ENCODE measurements at regions not wholly inside any gene's neighbourhood (a gene's known extent, or its start where the extent isn't known, plus 50 kb on each side); places are given as distances from the start of the nearest gene placed in this dataset.

DNA sequence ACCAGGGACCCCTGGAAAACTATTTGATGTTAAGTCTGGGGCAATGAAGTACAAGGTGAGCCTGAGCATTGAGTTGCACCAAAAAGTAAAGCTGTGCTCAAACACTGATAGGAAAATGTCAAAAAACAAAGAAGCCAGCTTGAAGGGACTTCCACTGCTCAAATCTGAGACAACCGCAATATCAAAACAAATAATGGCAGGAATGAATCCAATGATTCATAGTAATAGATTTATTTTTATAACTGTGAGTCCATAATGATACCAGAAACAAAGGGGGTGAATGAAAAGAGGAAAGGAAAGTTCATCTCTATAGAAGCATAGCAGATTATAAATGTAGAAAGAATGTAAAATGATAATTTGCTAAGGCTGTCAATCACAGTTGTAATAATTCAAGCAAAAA lies 237.3 kb upstream of the ZBTB20 start:
- Mint-ChIP-seq H3K4me1 (ENCODE audit: low read depth) (no peaks in the 10 kb centered on the region), H3K27ac (no peak overlapping the region), H3K4me3 (no peak overlapping the region), H3K36me3 (ENCODE audit: low read depth) (no peaks in the 10 kb centered on the region), H3K27me3 (ENCODE audit: low read depth) (no peaks in the 10 kb centered on the region), H3K9me3 (no peaks in the 10 kb centered on the region)
- CTCF ChIA-PET, result no interaction called here
- intact Hi-C loops (cut with micrococcal nuclease), result no loop called here
- no peak for DNase-seq

DNA sequence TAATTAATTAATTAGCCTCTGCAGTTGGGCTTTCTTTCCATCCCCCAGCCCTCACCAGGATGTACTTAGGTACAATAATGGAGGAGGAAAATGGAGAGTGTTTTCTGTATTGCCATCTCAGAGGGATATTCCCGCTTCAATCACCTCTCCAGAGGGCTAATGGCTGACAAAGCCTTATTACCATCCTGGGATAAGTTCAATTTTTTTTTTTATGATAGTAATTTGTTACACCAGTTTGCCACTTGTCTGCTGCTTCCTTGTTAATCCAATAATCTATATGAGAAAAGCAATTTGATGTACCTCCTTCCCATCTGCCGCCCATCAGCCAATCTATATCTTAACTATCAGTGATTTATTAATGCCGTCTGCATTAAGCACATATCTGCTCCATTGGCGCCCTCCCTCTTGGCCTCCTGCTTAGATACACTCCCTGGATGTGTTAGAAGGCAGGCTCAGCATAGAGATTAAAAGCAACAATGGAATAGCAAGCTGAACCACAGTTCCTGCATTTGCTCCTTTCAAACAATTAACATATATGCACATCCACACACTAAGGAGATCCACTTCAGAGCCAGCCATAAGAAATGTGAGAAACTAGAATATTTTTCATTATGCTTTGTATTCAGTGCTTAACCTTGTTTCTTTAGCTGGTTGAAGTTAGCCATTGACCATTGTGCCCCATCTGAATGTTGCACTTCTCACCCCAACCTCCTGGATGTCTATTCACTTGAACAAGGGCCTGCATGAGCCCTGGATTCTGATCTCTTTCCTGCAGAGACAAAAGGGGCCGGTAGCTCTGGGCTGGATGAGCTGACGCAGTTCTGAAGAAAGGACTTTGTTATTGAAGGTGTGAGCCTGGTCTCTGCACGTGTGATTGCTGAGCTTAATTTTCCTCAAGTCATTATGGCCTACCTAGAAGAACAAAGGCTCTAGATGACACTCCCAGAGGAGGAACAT lies 237.3 kb upstream of the GAP43 start:
- Mint-ChIP-seq H3K36me3 (ENCODE audit: low read depth) (no peaks in the 10 kb centered on the region), H3K27me3 (ENCODE audit: low read depth) (no peaks in the 10 kb centered on the region), H3K9me3 (no peaks in the 10 kb centered on the region), H3K4me1 (ENCODE audit: low read depth) (no peaks in the 10 kb centered on the region), H3K4me3 (no peak overlapping the region), H3K27ac (no peak overlapping the region)
- intact Hi-C loops (cut with micrococcal nuclease), result no loop called here
- CTCF ChIA-PET, result interaction anchor here (0.9 kb wide), 1 partner anchor 169 kb away, joined by 3 read pairs; no protein-coding TSS in a partner anchor
- no peak for DNase-seq

- CTCF ChIA-PET, result no interaction called here
These were observed 235.1 kb upstream of the GAP43 start for GRCh38 chr3:115388166-115388565.

DNA sequence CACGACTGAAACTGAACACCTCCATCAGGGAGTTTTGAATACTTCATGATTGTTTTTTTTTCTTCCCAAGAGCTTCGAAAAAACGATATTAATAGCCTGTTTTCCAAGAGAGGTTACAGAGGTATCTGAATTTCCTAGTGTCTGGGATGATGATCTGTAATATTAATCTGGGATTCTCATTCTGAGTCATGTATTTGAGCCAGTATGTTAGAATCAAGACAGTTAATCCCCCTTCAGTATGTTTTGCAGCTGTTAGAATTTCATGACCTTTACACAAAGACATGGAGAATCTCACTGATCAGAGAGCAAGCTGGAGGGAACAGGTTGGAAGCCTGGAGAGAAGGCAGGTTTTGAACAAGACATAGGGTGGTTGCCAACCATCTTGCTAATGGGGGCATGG lies 234.5 kb upstream of the GAP43 start:
- intact Hi-C loops (cut with micrococcal nuclease), result no loop called here
- Mint-ChIP-seq H3K4me1 (ENCODE audit: low read depth) (peaks cover 9% of the 10 kb centered on the region), H3K9me3 (no peaks in the 10 kb centered on the region), H3K4me3 (no peak overlapping the region), H3K27me3 (ENCODE audit: low read depth) (no peaks in the 10 kb centered on the region), H3K27ac (no peak overlapping the region), H3K36me3 (ENCODE audit: low read depth) (no peaks in the 10 kb centered on the region)
- DNase-seq, result no peak
- CTCF ChIA-PET, result interaction anchor here (0.5 kb wide), 1 partner anchor 17 kb away, joined by 3 read pairs; no protein-coding TSS in a partner anchor

More at GRCh38 chr3:115388166-115388565, 235.1 kb upstream of the GAP43 start:
- Mint-ChIP-seq H3K27me3 (ENCODE audit: low read depth) (no peaks in the 10 kb centered on the region), H3K27ac (no peak overlapping the region), H3K9me3 (no peaks in the 10 kb centered on the region), H3K4me3 (no peak overlapping the region), H3K36me3 (ENCODE audit: low read depth) (no peaks in the 10 kb centered on the region), H3K4me1 (ENCODE audit: low read depth) (peaks cover 9% of the 10 kb centered on the region)
- intact Hi-C loops (cut with micrococcal nuclease), result no loop called here
- no peak for DNase-seq

DNA sequence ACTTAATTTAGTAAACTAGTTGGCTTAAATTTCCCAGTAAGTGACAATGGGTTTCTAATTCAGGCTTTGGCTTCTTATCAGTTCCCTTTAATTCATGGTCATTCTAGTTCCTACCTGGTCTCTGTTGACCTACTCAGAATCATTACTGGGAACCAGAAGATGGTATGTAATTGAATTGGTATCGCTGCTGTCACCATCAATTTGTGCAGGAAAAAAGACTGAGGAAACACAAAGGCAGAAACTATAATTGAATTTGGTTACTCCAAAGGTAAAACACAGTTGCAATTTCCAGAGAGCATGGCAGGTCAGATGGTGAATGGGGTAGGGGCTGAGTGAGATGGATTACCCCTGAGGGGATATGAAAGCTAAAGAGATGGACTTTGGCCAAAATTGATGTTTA lies 226.5 kb upstream of the GAP43 start:
- H3K4me1 Mint-ChIP-seq (ENCODE audit: low read depth), result peaks cover 5% of the 10 kb centered on the region
- intact Hi-C loops (cut with micrococcal nuclease), result no loop called here
- H3K27me3 Mint-ChIP-seq (ENCODE audit: low read depth), result no peaks in the 10 kb centered on the region
- no peak for DNase-seq
- no peaks in the 10 kb centered on the region for H3K9me3 Mint-ChIP-seq
- no peak overlapping the region for H3K27ac Mint-ChIP-seq
- H3K4me3 Mint-ChIP-seq, result no peak overlapping the region
- H3K36me3 Mint-ChIP-seq (ENCODE audit: low read depth), result no peaks in the 10 kb centered on the region
- CTCF ChIA-PET, result no interaction called here

DNA sequence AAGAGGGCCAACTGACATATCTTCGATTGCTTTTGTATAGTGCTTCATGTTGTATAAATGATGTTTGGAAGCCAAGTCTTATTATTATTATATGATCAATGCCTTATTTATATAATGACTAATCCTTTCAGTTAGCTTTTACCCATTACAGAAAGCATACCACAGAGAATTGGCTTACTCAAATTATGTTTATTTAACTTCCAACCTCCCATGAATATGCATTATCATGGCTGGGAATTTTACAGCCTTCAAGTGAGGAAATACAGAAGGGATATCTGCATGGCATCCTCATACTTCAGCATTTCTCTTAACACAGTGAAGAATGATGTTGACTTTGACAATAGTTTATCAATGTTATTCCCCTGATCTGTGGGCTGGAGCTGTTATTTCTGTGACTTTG lies 225.9 kb upstream of the GAP43 start:
- intact Hi-C loops (cut with micrococcal nuclease), result no loop called here
- CTCF ChIA-PET, result interaction anchor here (0.6 kb wide), 1 partner anchor 185 kb away, joined by 4 read pairs; no protein-coding TSS in a partner anchor
- Mint-ChIP-seq H3K27me3 (ENCODE audit: low read depth) (no peaks in the 10 kb centered on the region), H3K4me1 (ENCODE audit: low read depth) (no peaks in the 10 kb centered on the region), H3K4me3 (no peak overlapping the region), H3K27ac (no peak overlapping the region), H3K36me3 (ENCODE audit: low read depth) (no peaks in the 10 kb centered on the region), H3K9me3 (no peaks in the 10 kb centered on the region)
- no peak for DNase-seq

GRCh38 chr3:115398506-115398905 lies 224.8 kb upstream of the GAP43 start:
- no peaks in the 10 kb centered on the region for H3K36me3 Mint-ChIP-seq (ENCODE audit: low read depth)
- CTCF ChIA-PET, result no interaction called here
- H3K27ac Mint-ChIP-seq, result no peak overlapping the region
- no peak overlapping the region for H3K4me3 Mint-ChIP-seq
- H3K4me1 Mint-ChIP-seq (ENCODE audit: low read depth), result no peaks in the 10 kb centered on the region
- H3K27me3 Mint-ChIP-seq (ENCODE audit: low read depth), result no peaks in the 10 kb centered on the region
- intact Hi-C loops (cut with micrococcal nuclease), result no loop called here
- no peak for DNase-seq
- no peaks in the 10 kb centered on the region for H3K9me3 Mint-ChIP-seq

- intact Hi-C loops (cut with micrococcal nuclease), result no loop called here
- no peak overlapping the region for H3K4me3 Mint-ChIP-seq
- H3K27me3 Mint-ChIP-seq (ENCODE audit: low read depth), result no peaks in the 10 kb centered on the region
- no peaks in the 10 kb centered on the region for H3K36me3 Mint-ChIP-seq (ENCODE audit: low read depth)
- H3K9me3 Mint-ChIP-seq, result no peaks in the 10 kb centered on the region
- DNase-seq, result no peak
- H3K4me1 Mint-ChIP-seq (ENCODE audit: low read depth), result no peaks in the 10 kb centered on the region
- no peak overlapping the region for H3K27ac Mint-ChIP-seq
- CTCF ChIA-PET, result no interaction called here
These were observed 223.6 kb upstream of the GAP43 start for GRCh38 chr3:115399750-115400149.

DNA sequence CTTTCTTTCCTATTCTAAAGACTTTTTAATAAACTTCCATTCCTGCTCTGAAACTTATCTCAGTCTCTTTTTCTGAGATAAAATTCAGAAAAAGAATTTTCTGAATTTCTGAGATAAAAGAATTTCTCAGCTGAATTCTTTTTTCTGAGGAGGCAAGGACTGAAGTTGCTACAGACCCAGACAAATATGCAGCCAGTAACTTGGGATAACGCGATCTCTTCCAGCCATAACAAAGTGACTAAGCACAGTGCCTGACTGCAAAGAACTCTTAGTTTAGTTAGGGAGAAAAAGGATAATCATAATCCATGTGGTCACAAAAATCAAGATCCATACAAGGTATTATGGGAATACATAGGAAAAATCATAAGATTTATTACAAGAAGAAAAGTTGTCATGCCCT lies 222.0 kb upstream of the GAP43 start:
- Mint-ChIP-seq H3K4me3 (no peak overlapping the region), H3K9me3 (no peaks in the 10 kb centered on the region), H3K27me3 (ENCODE audit: low read depth) (no peaks in the 10 kb centered on the region), H3K4me1 (ENCODE audit: low read depth) (no peaks in the 10 kb centered on the region), H3K36me3 (ENCODE audit: low read depth) (no peaks in the 10 kb centered on the region), H3K27ac (no peak overlapping the region)
- no peak for DNase-seq
- intact Hi-C loops (cut with micrococcal nuclease), result no loop called here
- CTCF ChIA-PET, result interaction anchor here (0.6 kb wide), 1 partner anchor 679 kb away, joined by 6 read pairs; no protein-coding TSS in a partner anchor

GRCh38 chr3:115401851-115402501 lies 221.3 kb upstream of the GAP43 start:
- CTCF ChIA-PET, result no interaction called here
- Mint-ChIP-seq H3K27ac (no peak overlapping the region), H3K9me3 (no peaks in the 10 kb centered on the region), H3K36me3 (ENCODE audit: low read depth) (no peaks in the 10 kb centered on the region), H3K27me3 (ENCODE audit: low read depth) (no peaks in the 10 kb centered on the region), H3K4me1 (ENCODE audit: low read depth) (no peaks in the 10 kb centered on the region), H3K4me3 (no peak overlapping the region)
- DNase-seq, result no peak
- intact Hi-C loops (cut with micrococcal nuclease), result no loop called here

DNA sequence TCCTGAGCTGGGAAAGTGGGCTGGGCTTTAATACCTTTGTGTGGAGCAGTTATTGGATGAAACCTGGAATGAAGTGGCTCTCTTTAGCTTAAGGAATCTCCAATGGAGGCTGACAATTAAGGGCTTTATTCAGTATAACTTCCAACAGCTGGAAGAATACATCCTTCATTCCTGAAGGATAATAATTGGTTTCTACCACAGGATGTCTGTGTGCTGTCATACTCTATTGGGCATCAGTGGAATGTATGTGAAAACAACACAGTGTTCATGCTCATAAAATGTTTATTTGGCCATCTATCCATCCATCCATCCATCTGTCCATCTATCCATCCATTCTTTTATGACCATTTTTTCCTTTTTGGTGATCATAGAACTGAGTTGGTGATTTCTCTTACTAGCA lies 220.7 kb upstream of the GAP43 start:
- Mint-ChIP-seq H3K4me3 (no peak overlapping the region), H3K4me1 (ENCODE audit: low read depth) (no peaks in the 10 kb centered on the region), H3K27me3 (ENCODE audit: low read depth) (no peaks in the 10 kb centered on the region), H3K9me3 (no peaks in the 10 kb centered on the region), H3K27ac (no peak overlapping the region), H3K36me3 (ENCODE audit: low read depth) (no peaks in the 10 kb centered on the region)
- DNase-seq, result no peak
- CTCF ChIA-PET, result interaction anchor here (0.7 kb wide), 1 partner anchor 337 kb away, joined by 3 read pairs; no protein-coding TSS in a partner anchor
- intact Hi-C loops (cut with micrococcal nuclease), result no loop called here

DNA sequence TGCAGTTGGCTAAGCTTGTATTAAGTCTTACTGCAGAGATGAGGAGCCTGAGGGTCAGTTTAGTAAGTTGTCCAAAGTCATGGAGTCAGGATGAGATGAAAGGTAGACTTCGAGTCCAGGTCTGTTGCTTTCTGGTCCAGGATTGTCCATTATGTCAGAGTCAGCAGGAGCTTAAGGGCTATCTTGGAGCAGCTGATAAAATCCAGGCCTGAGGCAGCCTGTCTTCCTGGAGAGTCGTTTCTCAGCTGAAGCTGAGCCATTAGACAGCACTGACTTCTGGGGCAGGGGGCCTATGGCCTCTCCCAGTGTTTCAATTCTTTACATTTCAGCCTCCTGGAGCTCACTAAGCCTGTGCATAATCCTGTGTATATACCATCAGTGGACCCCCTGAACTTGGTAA lies 219.5 kb upstream of the GAP43 start:
- DNase-seq, result no peak
- Mint-ChIP-seq H3K27ac (no peak overlapping the region), H3K36me3 (ENCODE audit: low read depth) (no peaks in the 10 kb centered on the region), H3K27me3 (ENCODE audit: low read depth) (no peaks in the 10 kb centered on the region), H3K4me1 (ENCODE audit: low read depth) (no peaks in the 10 kb centered on the region), H3K9me3 (no peaks in the 10 kb centered on the region), H3K4me3 (no peak overlapping the region)
- CTCF ChIA-PET, result interaction anchor here (0.6 kb wide), 1 partner anchor 416 kb away, joined by 4 read pairs; no protein-coding TSS in a partner anchor
- intact Hi-C loops (cut with micrococcal nuclease), result no loop called here

- H3K36me3 Mint-ChIP-seq (ENCODE audit: low read depth), result no peaks in the 10 kb centered on the region
- no peaks in the 10 kb centered on the region for H3K9me3 Mint-ChIP-seq
- intact Hi-C loops (cut with micrococcal nuclease), result no loop called here
- H3K27me3 Mint-ChIP-seq (ENCODE audit: low read depth), result no peaks in the 10 kb centered on the region
- H3K4me1 Mint-ChIP-seq (ENCODE audit: low read depth), result no peaks in the 10 kb centered on the region
- no peak for DNase-seq
- CTCF ChIA-PET, result no interaction called here
- no peak overlapping the region for H3K27ac Mint-ChIP-seq
- H3K4me3 Mint-ChIP-seq, result no peak overlapping the region
These were observed 213.7 kb upstream of the GAP43 start for GRCh38 chr3:115409596-115409995.

Data from activated naive CD4-positive, alpha-beta T cell treated with anti-CD3 and anti-CD28 coated beads for 36 hours (primary cell).